Gastrocnemius medialis (tissue), 4 donors: ENCODE measurements at regions not wholly inside any gene's neighbourhood (a gene's known extent, or its start where the extent isn't known, plus 50 kb on each side); places are given as distances from the start of the nearest gene placed in this dataset.
"Not testable (repeated sequence)": the region's sequence is repeated elsewhere in the genome, so short reads cannot be mapped to it uniquely, and the experiment has no call there.

Experiments used
- ATAC-seq, 2 donors: fragments of 150-250 bp; one replicate each; pipeline ENCODE4 v1.9.1; 2016
- DNase-seq, 2 donors: peaks; one replicate each; pipeline ENCODE4 v3.0.0-alpha.2; 2019
- H3K27ac ChIP-seq, 4 donors: fragments of 200-600 bp; sonication (generic); 1 replicate in 1 of 4; 2 replicates in 3 of 4; pipeline ENCODE4 v1.5.1; 2016 to 2018; ENCODE audit warnings: mild to moderate bottlenecking in 2 of 4, moderate library complexity in 1 of 4
- H3K27me3 ChIP-seq, 3 donors: fragments of 200-600 bp; sonication (generic) in 2 of 3; 1 replicate in 1 of 3; 2 replicates in 2 of 3; pipeline versions ENCODE4 v1.5.1 to v1.6.0; 2016 to 2019; ENCODE audit warnings: mild to moderate bottlenecking in 1 of 3, moderate library complexity in 1 of 3
- H3K36me3 ChIP-seq, 2 donors: fragments of 200-600 bp; sonication (generic) in 1 of 2; one replicate each; pipeline ENCODE4 v1.5.1; 2017 to 2018
- H3K4me1 ChIP-seq, 2 donors: fragments of 200-600 bp; sonication (generic) in 1 of 2; one replicate each; pipeline ENCODE4 v1.5.1; 2016 to 2017; ENCODE audit warnings: mild to moderate bottlenecking in 2 of 2
- H3K4me3 ChIP-seq, 4 donors: fragments of 200-600 bp; sonication (generic) in 3 of 4; 1 replicate in 1 of 4; 2 replicates in 3 of 4; pipeline ENCODE4 v1.5.1; 2016 to 2019; ENCODE audit warnings: mild to moderate bottlenecking in 2 of 4
- H3K9me3 ChIP-seq, 3 donors: fragments of 200-600 bp; sonication (generic) in 2 of 3; 1 replicate in 1 of 3; 2 replicates in 2 of 3; pipeline ENCODE4 v1.5.1; 2016 to 2019
- POLR2A ChIP-seq, 2 donors: fragments of 450-650 bp; IDR thresholded peaks; one replicate each; pipeline ENCODE4 v1.6.1; 2017; ENCODE audit warnings: antibody characterized with exemption in 2 of 2, mild to moderate bottlenecking in 2 of 2, moderate library complexity in 2 of 2
- in situ Hi-C, 4 donors: fragments of 200-750 bp; cut with MboI; loops; one replicate each; pipeline versions ENCODE4 v1.15.0 to v1.8.0; 2017; ENCODE audit warnings: low sequenced_read_pairs in 4 of 4
- intact Hi-C: fragments of 100-400 bp; cut with DNase I; formaldehyde crosslinking; loops from one replicate; pipeline ENCODE4 v1.15.1; 2023; ENCODE audit warnings: low total_unique reads
- TF ChIP-seq, protein P1 (sequence below), 5 experiments: fragments of 450-650 bp in 3 of 5; fragments of 200-600 bp in 2 of 5; sonication (generic) in 2 of 5; IDR thresholded peaks in 4 of 5; conservative IDR thresholded peaks in 1 of 5; 1 replicate in 4 of 5; 2 replicates in 1 of 5; pipeline ENCODE4 v1.5.1; 2016 to 2019; ENCODE audit warnings: antibody characterized with exemption in 5 of 5, mild to moderate bottlenecking in 3 of 5, moderate library complexity in 3 of 5

DNA sequence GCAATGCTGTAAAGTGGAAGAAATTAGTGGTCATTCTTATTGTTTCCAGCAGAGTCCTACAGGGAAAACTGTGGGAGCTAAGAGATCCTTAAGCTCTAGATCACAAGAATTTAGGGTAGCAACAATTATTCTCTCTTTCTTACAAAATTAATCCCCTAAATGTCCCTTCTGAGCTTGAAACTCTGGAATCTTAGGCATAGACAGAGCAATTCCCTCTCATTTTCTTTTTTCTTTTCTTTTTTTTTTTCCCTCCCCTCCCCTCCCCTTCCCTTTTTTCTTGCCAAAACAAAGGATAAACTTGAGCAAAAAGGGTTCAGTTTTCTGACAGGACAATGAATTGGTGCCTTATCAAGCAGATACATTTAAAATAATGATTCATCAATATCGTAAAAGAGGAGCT is 441.0 kb downstream of the DSC3 start:
- Histone ChIP-seq H3K4me1 (no peaks in the 10 kb centered on the region), H3K27me3 (no peaks in the 10 kb centered on the region), H3K9me3 (no peaks in the 10 kb centered on the region), H3K4me3 (no peak overlapping the region), H3K36me3 (no peaks in the 10 kb centered on the region), H3K27ac (no peak overlapping the region)
- TF ChIP-seq POLR2A (IDR thresholded peaks at IDR 0.05), result no peak
- TF ChIP-seq, protein P1, sequence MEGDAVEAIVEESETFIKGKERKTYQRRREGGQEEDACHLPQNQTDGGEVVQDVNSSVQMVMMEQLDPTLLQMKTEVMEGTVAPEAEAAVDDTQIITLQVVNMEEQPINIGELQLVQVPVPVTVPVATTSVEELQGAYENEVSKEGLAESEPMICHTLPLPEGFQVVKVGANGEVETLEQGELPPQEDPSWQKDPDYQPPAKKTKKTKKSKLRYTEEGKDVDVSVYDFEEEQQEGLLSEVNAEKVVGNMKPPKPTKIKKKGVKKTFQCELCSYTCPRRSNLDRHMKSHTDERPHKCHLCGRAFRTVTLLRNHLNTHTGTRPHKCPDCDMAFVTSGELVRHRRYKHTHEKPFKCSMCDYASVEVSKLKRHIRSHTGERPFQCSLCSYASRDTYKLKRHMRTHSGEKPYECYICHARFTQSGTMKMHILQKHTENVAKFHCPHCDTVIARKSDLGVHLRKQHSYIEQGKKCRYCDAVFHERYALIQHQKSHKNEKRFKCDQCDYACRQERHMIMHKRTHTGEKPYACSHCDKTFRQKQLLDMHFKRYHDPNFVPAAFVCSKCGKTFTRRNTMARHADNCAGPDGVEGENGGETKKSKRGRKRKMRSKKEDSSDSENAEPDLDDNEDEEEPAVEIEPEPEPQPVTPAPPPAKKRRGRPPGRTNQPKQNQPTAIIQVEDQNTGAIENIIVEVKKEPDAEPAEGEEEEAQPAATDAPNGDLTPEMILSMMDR (IDR thresholded peaks at IDR 0.05 in 4 of 5, conservative IDR thresholded peaks at IDR 0.05 in 1 of 5), result no peak
- intact Hi-C loops (no loop called here), in situ Hi-C loops (no loop called here)
- DNase-seq (no peak), ATAC-seq (no peak)

DNA sequence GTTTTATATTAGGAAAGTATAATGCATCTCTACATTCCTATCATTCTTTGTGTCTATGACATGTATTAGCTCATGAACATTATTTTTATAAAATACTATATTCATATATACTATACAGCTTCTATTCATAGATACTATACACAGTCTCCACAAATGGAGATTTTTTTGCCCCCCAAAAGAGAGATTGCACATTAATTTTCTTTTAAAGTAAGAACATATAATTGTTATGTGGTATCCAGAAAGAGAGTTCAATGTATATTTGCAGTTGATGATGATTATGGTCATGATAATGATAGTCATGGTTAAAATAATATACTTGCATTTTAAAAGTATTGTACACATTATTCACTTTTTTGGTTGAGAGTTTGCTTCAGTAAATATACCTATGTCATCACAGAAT is 445.3 kb downstream of the DSC3 start:
- intact Hi-C loops, result no loop called here
- Histone ChIP-seq H3K9me3 (no peaks in the 10 kb centered on the region), H3K36me3 (no peaks in the 10 kb centered on the region), H3K4me3 (no peak overlapping the region), H3K27me3 (no peaks in the 10 kb centered on the region), H3K27ac (no peak overlapping the region), H3K4me1 (no peaks in the 10 kb centered on the region)
- in situ Hi-C loops, result no loop called here
- TF ChIP-seq POLR2A (IDR thresholded peaks at IDR 0.05), result no peak
- TF ChIP-seq, protein P1 (IDR thresholded peaks at IDR 0.05 in 4 of 5, conservative IDR thresholded peaks at IDR 0.05 in 1 of 5), result no peak
- ATAC-seq, result no peak
- DNase-seq, result no peak

DNA sequence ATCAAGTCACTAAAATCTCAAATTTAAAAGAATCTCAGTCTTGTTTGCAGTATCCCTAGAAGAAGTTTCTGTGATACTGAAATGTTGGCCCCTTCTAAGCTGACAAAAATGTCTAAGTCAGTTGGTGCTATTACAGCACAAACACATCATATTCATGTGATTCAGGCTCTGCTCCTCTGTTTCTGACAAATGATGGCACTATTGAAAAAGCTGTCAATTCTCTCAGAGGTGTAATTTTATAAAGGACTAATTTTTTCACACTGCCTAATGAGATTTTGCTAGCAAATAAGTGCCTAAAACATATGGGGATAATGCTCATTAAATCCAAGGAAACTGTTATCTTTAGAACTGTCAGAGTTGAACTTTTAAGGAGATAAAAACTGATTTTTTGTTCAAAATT is 445.9 kb downstream of the DSC3 start:
- intact Hi-C loops (no loop called here), in situ Hi-C loops (no loop called here)
- Histone ChIP-seq H3K9me3 (no peaks in the 10 kb centered on the region), H3K27me3 (no peaks in the 10 kb centered on the region), H3K4me3 (no peak overlapping the region), H3K4me1 (no peaks in the 10 kb centered on the region), H3K36me3 (no peaks in the 10 kb centered on the region), H3K27ac (no peak overlapping the region)
- no peak for ATAC-seq
- DNase-seq, result no peak
- TF ChIP-seq, protein P1 (IDR thresholded peaks at IDR 0.05 in 4 of 5, conservative IDR thresholded peaks at IDR 0.05 in 1 of 5), result no peak
- no peak for TF ChIP-seq POLR2A (IDR thresholded peaks at IDR 0.05)

DNA sequence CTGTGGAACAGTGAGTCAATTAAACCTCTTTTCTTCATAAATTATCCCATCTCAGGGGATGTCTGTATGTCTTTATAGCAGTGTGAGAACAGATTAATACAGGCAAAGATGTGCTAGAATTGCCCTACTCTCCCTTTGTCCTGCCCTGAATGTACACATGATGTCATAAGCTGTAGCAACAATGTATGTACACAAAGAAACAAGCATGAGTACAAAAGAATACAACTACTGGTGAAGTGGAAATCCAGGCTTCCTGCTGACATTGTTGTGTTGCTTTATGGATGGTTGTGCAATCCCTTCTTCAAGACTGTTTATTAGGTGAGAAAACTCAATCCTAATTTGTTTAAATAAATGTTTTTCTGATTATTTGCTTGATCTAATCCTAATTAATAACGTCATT is 446.6 kb downstream of the DSC3 start:
- intact Hi-C loops (no loop called here), in situ Hi-C loops (no loop called here)
- DNase-seq, result no peak
- Histone ChIP-seq H3K27ac (no peak overlapping the region), H3K36me3 (no peaks in the 10 kb centered on the region), H3K4me1 (no peaks in the 10 kb centered on the region), H3K27me3 (no peaks in the 10 kb centered on the region), H3K9me3 (no peaks in the 10 kb centered on the region), H3K4me3 (no peak overlapping the region)
- TF ChIP-seq, protein P1 (IDR thresholded peaks at IDR 0.05 in 4 of 5, conservative IDR thresholded peaks at IDR 0.05 in 1 of 5), result no peak
- no peak for TF ChIP-seq POLR2A (IDR thresholded peaks at IDR 0.05)
- ATAC-seq, result no peak

DNA sequence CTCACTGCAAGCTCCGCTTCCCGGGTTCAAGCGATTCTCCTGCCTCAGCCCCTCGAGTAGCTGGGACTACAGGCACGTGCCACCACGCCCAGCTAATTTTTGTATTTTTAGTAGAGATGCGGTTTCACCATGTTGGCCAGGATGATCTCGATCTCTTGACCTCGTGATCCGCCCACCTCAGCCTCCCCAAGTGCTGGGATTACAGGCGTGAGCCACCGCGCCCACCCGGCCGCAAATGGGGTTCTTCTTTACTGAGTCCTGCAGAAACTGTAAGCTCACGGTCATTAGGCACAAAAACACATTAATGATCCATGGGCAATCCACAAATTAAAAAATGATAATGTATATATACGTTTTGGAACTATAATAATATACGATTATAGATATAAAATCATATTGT is 447.6 kb downstream of the DSC3 start:
- intact Hi-C loops, in situ Hi-C loops, ATAC-seq, H3K9me3 ChIP-seq, H3K4me1 ChIP-seq, DNase-seq, H3K4me3 ChIP-seq, H3K27me3 ChIP-seq, H3K27ac ChIP-seq, H3K36me3 ChIP-seq: not testable (repeated sequence)
